ENCODE measurements at regions not wholly inside any gene's neighbourhood (a gene's known extent, or its start where the extent isn't known, plus 50 kb on each side); places are given as distances from the start of the nearest gene placed in this dataset.
"Not testable (repeated sequence)": the region's sequence is repeated elsewhere in the genome, so short reads cannot be mapped to it uniquely, and the experiment has no call there.

DNA sequence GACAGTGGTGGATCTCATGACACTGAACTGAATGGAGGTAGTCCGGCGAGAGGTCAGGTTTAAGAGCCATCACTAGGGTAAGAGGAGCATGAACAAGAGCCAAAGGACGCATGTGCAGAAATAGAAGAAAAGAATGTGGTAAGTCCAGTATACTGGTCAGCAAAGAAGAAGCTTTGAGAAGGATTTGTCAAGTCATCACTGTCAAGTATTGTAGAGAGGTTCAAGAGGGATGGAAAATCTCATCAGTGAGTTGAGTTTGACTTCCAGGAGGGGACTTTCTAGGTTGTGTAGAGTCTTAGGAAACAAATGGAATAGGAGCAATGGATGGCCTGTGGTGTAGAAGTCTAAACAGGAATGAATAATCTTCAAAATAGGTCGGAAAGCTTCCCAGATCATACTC is 161.8 kb downstream of the BTBD3 start:
- Histone ChIP-seq H3K9ac (no peak overlapping the region), H3K4me1 (no peaks in the 10 kb centered on the region), H3K4me2 (no peak overlapping the region), H3K4me3 (no peak overlapping the region), H3K27me3 (no peaks in the 10 kb centered on the region), H3K27ac (no peak overlapping the region), H3K9me3 (no peaks in the 10 kb centered on the region), H4K20me1 (no peaks in the 10 kb centered on the region), H3K36me3 (no peaks in the 10 kb centered on the region)
- TF ChIP-seq Cebpa-rat (IDR thresholded peaks at IDR 0.05) = no peak

DNA sequence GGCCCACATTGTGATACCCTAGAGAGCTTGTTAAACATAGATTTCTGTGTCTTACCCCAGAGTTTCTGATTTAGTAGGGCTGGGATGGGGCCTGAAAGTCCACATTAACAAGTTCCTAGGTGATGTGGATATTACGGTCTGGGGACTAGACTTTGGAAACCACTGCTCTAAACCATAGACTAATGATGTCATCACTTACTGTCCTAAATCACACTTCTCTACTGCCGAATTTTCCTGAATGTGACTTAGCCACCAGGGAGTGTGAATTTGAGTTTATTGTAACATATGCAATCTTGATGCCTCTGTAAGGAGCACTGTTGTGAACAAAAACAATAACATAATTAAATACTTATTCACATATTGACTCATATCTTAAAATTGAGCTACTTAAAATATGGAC is 165.6 kb downstream of the BTBD3 start:
- H3K4me2 ChIP-seq = no peak overlapping the region
- H3K9me3 ChIP-seq = no peaks in the 10 kb centered on the region
- no peaks in the 10 kb centered on the region for H3K36me3 ChIP-seq
- no peak overlapping the region for H3K4me3 ChIP-seq
- no peaks in the 10 kb centered on the region for H3K4me1 ChIP-seq
- no peaks in the 10 kb centered on the region for H4K20me1 ChIP-seq
- TF ChIP-seq Cebpa-rat (IDR thresholded peaks at IDR 0.05) = no peak
- no peak overlapping the region for H3K9ac ChIP-seq
- H3K27me3 ChIP-seq = no peaks in the 10 kb centered on the region
- no peak overlapping the region for H3K27ac ChIP-seq

DNA sequence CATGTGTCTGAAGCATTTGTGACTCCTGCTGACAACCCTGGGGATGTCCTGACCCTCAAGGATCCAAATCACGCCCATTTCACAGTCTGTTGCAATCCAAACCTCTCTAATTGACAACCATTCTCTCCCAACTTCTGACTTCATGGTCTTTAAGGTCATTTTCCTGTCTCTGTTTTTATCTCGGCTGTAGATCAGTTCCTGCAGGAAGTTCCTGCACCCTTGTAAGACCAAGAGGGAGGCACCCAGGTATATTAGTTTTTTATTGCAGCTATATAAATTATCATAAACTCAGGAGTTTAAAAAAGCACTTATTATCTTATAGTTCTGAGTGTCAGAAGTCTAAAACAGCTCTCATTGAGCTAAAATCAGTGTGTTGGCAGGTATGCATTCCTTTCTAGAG is 166.8 kb downstream of the BTBD3 start:
- H3K9ac ChIP-seq = no peak overlapping the region

DNA sequence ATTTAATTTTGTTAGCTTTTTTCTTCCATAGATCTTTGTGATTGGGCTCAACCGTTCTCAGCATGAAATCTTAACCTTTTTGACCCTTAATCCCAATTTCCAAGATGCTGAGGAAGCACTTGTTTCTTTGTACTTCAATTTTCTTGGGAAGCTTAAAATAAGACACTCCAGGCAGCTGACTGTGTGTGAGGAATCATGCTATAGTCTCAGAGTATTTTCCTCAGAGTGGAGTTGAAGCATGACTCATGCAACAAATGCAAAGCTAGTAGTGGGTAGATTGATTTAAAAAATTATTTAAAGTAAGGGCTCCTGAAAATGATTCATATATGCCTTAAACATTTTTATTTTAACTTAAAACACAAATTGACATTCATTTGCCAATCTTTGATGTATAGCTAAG is 168.7 kb downstream of the BTBD3 start:
- no peaks in the 10 kb centered on the region for H3K27me3 ChIP-seq

More for the DNA sequence above, 166.8 kb downstream of the BTBD3 start:
- no peaks in the 10 kb centered on the region for H3K27me3 ChIP-seq
- TF ChIP-seq Cebpa-rat (IDR thresholded peaks at IDR 0.05) = no peak
- no peak overlapping the region for H3K4me3 ChIP-seq
- no peaks in the 10 kb centered on the region for H4K20me1 ChIP-seq
- H3K4me2 ChIP-seq = no peak overlapping the region
- H3K4me1 ChIP-seq = no peaks in the 10 kb centered on the region
- no peaks in the 10 kb centered on the region for H3K9me3 ChIP-seq
- no peaks in the 10 kb centered on the region for H3K36me3 ChIP-seq
- no peak overlapping the region for H3K27ac ChIP-seq

DNA sequence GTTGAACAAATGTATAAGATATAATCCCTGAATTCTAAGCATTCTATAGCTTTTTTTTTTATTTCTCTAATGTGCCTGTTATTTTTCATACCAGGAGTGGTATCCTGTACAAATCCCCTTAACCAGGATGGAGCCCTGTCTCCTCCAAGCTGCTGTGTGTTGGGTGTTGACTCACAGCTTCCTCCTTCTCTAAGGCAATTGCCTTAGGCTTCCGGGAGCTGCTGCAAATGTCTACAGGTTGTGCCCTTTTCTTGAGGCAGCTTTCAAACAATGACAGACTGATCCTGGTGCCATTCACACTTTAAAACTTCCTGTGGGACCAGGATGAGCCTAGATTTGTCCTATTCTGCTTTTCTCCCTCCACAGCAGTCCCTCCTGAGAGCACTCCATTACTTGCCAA is 173.2 kb downstream of the BTBD3 start:
- no peaks in the 10 kb centered on the region for H3K36me3 ChIP-seq
- no peak overlapping the region for H3K9ac ChIP-seq
- no peaks in the 10 kb centered on the region for H3K9me3 ChIP-seq
- H4K20me1 ChIP-seq = no peaks in the 10 kb centered on the region
- H3K4me3 ChIP-seq = no peak overlapping the region
- no peak overlapping the region for H3K27ac ChIP-seq
- no peak overlapping the region for H3K4me2 ChIP-seq
- H3K27me3 ChIP-seq = no peaks in the 10 kb centered on the region
- H3K4me1 ChIP-seq = 0 out of 2 replicates have a peak, but pooled peaks cover 6% of the 10 kb centered on the region
- TF ChIP-seq Cebpa-rat (IDR thresholded peaks at IDR 0.05) = no peak

More for the DNA sequence above, 168.7 kb downstream of the BTBD3 start:
- no peaks in the 10 kb centered on the region for H3K4me1 ChIP-seq
- H3K4me2 ChIP-seq = no peak overlapping the region
- no peaks in the 10 kb centered on the region for H3K36me3 ChIP-seq
- H3K9me3 ChIP-seq = no peaks in the 10 kb centered on the region
- no peaks in the 10 kb centered on the region for H4K20me1 ChIP-seq
- no peak overlapping the region for H3K27ac ChIP-seq
- no peak overlapping the region for H3K9ac ChIP-seq
- no peak overlapping the region for H3K4me3 ChIP-seq
- no peak for TF ChIP-seq Cebpa-rat (IDR thresholded peaks at IDR 0.05)

DNA sequence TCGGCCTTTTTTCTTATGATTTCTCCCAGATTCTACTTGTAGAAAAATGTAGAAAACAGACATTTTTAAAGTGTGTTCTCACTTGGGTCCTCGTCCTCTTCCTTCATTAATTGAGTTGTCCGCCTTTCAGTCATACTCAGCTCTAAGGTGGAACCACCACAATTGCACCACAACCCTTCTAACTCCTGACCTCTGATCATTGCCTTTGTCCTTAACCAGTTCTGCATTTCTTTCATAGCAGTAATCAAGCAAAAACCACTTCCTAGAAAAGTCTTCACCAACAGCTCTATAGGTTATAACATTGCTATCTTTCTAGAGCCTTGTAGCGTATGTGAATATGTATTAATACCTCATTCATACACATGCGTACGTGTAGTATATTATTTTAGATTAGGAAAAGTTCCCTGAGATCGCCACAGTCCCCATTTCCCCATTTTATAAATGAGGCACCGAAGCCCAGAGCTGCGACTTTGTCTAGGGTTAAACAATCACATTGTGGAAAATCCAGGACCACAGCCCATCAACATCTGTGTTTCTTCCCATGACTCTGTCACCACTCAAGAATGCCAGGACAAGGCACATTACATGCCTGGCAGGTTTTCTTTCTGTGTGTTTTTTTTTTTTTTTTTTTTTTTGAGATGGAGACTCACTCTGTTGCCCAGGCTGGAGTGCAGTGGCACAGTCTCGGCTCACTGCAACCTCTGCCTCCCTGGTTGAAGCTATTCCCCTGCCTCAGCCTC is 175.5 kb downstream of the BTBD3 start:
- Histone ChIP-seq H3K9me3 (no peaks in the 10 kb centered on the region), H3K27ac (no peak overlapping the region), H3K27me3 (no peaks in the 10 kb centered on the region), H4K20me1 (no peaks in the 10 kb centered on the region), H3K4me3 (no peak overlapping the region), H3K9ac (no peak overlapping the region), H3K4me2 (no peak overlapping the region), H3K36me3 (no peaks in the 10 kb centered on the region), H3K4me1 (0 out of 2 replicates have a peak, but pooled peaks cover 6% of the 10 kb centered on the region)
- TF ChIP-seq Cebpa-rat (IDR thresholded peaks at IDR 0.05) = no peak

DNA sequence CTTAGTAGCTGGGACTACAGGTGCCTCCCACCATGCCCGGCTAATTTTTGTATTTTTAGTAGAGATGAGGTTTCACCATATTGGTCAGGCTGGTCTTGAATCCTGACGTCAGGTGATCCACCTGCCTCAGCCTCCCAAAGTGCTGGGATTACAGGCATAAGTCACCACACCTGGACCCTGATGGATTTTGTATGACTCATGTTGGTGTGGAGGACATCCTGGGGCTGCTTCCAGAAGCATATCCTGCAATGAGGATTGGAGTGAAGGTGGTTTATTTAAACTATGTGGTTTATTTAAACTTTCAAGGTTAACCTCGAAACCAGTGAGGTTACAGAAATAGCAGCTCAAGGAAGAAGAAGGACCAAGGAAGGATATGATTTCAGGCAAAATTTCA is 176.1 kb downstream of the BTBD3 start:
- not testable (repeated sequence) for H3K36me3 ChIP-seq, H3K27ac ChIP-seq, H3K9ac ChIP-seq, H3K4me2 ChIP-seq, H4K20me1 ChIP-seq, H3K4me3 ChIP-seq, H3K9me3 ChIP-seq, H3K4me1 ChIP-seq, H3K27me3 ChIP-seq

DNA sequence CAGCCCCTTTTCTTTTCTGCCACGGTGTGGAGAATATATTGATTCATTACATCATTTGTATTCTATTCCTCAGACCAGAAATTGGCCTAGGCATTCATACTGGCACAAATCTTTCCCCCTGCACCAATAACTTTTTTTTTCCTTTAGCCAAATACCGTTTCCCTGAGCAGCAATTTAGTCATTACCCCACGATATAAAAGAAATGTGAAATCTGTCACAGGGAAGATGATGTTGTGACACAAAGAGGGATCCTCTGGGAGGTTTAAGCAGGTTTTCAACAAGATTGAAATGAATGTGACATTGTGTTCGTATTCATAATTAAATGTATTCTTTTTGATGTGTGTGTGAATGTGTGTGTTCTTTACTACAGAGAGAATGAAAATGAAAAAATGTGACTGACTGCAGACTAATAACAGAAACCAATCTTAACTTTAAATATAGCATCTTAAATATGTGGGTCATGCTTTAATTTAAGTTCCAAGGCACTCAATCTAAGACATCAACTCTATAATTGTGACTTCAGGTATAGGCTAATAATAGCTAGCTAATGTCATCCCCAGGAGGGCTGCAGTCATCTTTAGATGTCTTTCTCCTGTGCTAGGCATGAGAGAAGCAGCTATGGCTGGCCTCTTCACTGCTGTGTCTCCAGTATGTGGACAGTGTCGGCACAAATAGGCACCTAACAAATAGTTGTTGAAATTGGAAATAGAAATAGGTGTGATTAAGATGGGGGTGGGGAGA is 177.7 kb downstream of the BTBD3 start:
- H4K20me1 ChIP-seq = no peaks in the 10 kb centered on the region
- H3K9me3 ChIP-seq = no peaks in the 10 kb centered on the region
- H3K9ac ChIP-seq = no peak overlapping the region
- H3K27ac ChIP-seq = no peak overlapping the region
- no peaks in the 10 kb centered on the region for H3K36me3 ChIP-seq
- no peak for TF ChIP-seq Cebpa-rat (IDR thresholded peaks at IDR 0.05)
- H3K27me3 ChIP-seq = no peaks in the 10 kb centered on the region
- H3K4me2 ChIP-seq = no peak overlapping the region
- 0 out of 2 replicates have a peak, but pooled peaks cover 6% of the 10 kb centered on the region for H3K4me1 ChIP-seq
- H3K4me3 ChIP-seq = no peak overlapping the region

DNA sequence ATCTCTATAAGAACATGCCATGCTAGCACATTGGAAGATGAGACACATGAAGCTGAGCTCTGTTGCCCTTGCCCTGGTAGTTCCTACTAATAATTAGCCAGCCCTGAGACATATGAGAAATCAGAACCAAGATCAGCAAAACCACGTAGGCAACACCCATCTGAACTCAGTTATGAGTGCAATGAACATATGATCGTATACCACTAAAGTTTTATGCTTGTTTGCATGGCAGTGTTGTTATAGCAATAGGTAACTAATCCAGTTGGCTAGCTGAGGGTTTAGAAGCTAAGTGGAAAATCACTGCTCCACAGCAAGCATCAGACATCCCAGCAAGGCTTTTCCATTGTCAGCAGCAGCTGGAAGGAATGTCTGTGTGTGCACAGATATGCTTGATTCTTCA is 180.7 kb downstream of the BTBD3 start:
- Histone ChIP-seq H3K27me3 (no peaks in the 10 kb centered on the region), H3K4me2 (no peak overlapping the region), H3K4me1 (0 out of 2 replicates have a peak, but pooled peaks cover 6% of the 10 kb centered on the region), H3K9me3 (no peaks in the 10 kb centered on the region), H3K4me3 (no peak overlapping the region), H3K36me3 (no peaks in the 10 kb centered on the region), H4K20me1 (no peaks in the 10 kb centered on the region), H3K27ac (no peak overlapping the region), H3K9ac (no peak overlapping the region)
- TF ChIP-seq Cebpa-rat (IDR thresholded peaks at IDR 0.05) = no peak

DNA sequence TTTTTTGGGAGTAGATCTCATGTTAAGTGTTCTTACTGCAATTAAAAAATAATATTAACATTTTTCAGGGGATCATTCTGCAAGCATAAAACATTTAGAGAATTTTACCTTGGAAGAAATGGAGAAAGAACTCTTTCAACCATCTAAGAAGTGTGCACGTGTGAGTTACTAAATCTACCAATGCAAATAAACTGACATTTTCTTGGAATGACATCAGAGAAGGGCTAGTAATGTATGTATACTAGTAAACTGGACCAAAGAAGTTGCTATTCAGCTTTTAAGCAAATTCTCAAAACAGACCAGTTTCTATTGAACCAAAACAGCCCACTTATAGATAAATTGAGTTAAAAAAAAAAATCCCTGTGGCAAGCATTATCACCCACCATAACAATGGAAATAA is 191.2 kb downstream of the BTBD3 start:
- peaks cover 12% of the 10 kb centered on the region; the same call in 1 of the 2 replicates for H3K9me3 ChIP-seq
- H3K27ac ChIP-seq = no peak overlapping the region
- no peak for TF ChIP-seq Cebpa-rat (IDR thresholded peaks at IDR 0.05)
- no peak overlapping the region for H3K4me3 ChIP-seq
- no peak overlapping the region for H3K4me2 ChIP-seq
- H3K4me1 ChIP-seq = peaks cover 11% of the 10 kb centered on the region
- H4K20me1 ChIP-seq = no peaks in the 10 kb centered on the region
- H3K27me3 ChIP-seq = no peaks in the 10 kb centered on the region
- H3K9ac ChIP-seq = no peak overlapping the region
- no peaks in the 10 kb centered on the region for H3K36me3 ChIP-seq

All from BLaER1 (cell line).